ENCODE measurements at regions not wholly inside any gene's neighbourhood (a gene's known extent, or its start where the extent isn't known, plus 50 kb on each side); places are given as distances from the start of the nearest gene placed in this dataset.

DNA sequence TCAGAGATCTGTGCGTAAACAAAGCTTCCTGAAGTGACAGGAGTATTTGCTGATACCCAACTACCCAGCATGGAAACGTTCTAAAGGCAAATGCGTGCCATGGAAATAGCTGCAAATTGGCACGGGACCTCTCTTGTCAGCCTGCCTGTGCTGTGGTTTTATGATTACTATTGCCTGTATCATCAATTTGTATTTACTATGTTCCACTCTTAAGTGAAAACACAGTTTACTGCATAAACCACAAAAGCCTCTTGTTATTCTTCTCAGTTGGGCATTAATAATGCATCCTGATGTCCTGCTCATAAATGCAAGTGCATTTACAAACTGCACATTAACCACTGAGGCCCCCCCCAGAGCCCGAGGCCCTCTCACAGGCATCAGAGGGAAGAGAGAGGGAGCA, 196.6 kb upstream of the SLC35G4 start:
- Histone ChIP-seq H3K27me3 (ENCODE audit: low read length) (no peaks in the 10 kb centered on the region), H2AFZ (ENCODE audit: low read depth, low read length, severe bottlenecking) (no peak overlapping the region), H4K20me1 (ENCODE audit: low read depth, low read length) (no peaks in the 10 kb centered on the region), H3K36me3 (ENCODE audit: low read length) (no peaks in the 10 kb centered on the region), H3K4me2 (ENCODE audit: low read depth, low read length, poor library complexity, severe bottlenecking) (no peak overlapping the region), H3K9me2 (replicated peaks; ENCODE audit: insufficient read depth, low read length) (no peaks in the 10 kb centered on the region), H3F3A (ENCODE audit: insufficient read depth) (no peaks in the 10 kb centered on the region), H3K79me2 (ENCODE audit: insufficient read depth, low read length) (no peaks in the 10 kb centered on the region), H3K27ac (ENCODE audit: low read depth, low read length) (no peak overlapping the region), H3K9me3 (ENCODE audit: insufficient read depth, low read length) (no peaks in the 10 kb centered on the region), H3K9ac (ENCODE audit: low read length) (no peak overlapping the region), H3K4me3 (ENCODE audit: insufficient read depth, low read length, poor library complexity, severe bottlenecking) (no peak overlapping the region)
- TF ChIP-seq EZH2phosphoT487 (conservative IDR thresholded peaks at IDR 0.05; ENCODE audit: low read length) (no peak), CTCF (IDR thresholded peaks at IDR 0.05; ENCODE audit: insufficient read depth, low read length, poor library complexity, severe bottlenecking) (no peak)

GRCh38 chr18:11411048-11411447, 198.3 kb upstream of the SLC35G4 start:
- H3K4me3 ChIP-seq (ENCODE audit: insufficient read depth, low read length, poor library complexity, severe bottlenecking): no peak overlapping the region
- H3K27ac ChIP-seq (ENCODE audit: low read depth, low read length): no peak overlapping the region
- H3K27me3 ChIP-seq (ENCODE audit: low read length): no peaks in the 10 kb centered on the region
- H3K4me2 ChIP-seq (ENCODE audit: low read depth, low read length, poor library complexity, severe bottlenecking): no peak overlapping the region
- no peak for TF ChIP-seq CTCF (IDR thresholded peaks at IDR 0.05; ENCODE audit: insufficient read depth, low read length, poor library complexity, severe bottlenecking)
- no peak for TF ChIP-seq EZH2phosphoT487 (conservative IDR thresholded peaks at IDR 0.05; ENCODE audit: low read length)
- no peaks in the 10 kb centered on the region for H3K9me2 ChIP-seq (replicated peaks; ENCODE audit: insufficient read depth, low read length)
- no peaks in the 10 kb centered on the region for H3F3A ChIP-seq (ENCODE audit: insufficient read depth)
- H3K9ac ChIP-seq (ENCODE audit: low read length): no peak overlapping the region
- no peaks in the 10 kb centered on the region for H3K79me2 ChIP-seq (ENCODE audit: insufficient read depth, low read length)
- no peak overlapping the region for H2AFZ ChIP-seq (ENCODE audit: low read depth, low read length, severe bottlenecking)
- H4K20me1 ChIP-seq (ENCODE audit: low read depth, low read length): no peaks in the 10 kb centered on the region
- no peaks in the 10 kb centered on the region for H3K36me3 ChIP-seq (ENCODE audit: low read length)
- no peaks in the 10 kb centered on the region for H3K9me3 ChIP-seq (ENCODE audit: insufficient read depth, low read length)

DNA sequence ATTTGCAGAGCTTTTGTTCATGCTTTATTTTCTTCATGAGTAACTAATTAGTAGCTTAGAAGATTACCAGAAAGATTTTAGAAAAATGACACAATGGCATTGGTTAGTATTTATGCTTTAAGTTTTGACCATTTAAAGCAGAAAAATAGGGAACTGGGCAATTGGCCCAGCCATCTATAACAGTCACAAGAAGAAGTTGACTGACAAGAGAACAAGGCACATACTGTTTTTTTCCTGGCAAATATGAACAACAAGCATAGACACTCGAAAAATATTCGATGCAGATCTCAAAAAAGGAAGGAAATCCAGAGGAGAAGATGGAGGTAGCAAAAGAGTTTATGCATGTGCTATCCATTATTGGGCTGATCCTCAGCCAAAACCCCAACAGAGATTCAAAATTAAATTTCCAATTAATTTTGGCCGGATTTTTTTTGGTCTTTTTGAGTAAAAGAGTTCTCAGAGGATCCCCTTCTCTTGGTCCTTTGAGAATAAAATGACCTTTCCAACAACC, 200.8 kb upstream of the SLC35G4 start:
- no peaks in the 10 kb centered on the region for H4K20me1 ChIP-seq (ENCODE audit: low read depth, low read length)
- H3K79me2 ChIP-seq (ENCODE audit: insufficient read depth, low read length): no peaks in the 10 kb centered on the region
- no peaks in the 10 kb centered on the region for H3K9me3 ChIP-seq (ENCODE audit: insufficient read depth, low read length)
- H3K9me2 ChIP-seq (replicated peaks; ENCODE audit: insufficient read depth, low read length): no peaks in the 10 kb centered on the region
- no peaks in the 10 kb centered on the region for H3K27me3 ChIP-seq (ENCODE audit: low read length)
- H3K4me2 ChIP-seq (ENCODE audit: low read depth, low read length, poor library complexity, severe bottlenecking): no peak overlapping the region
- TF ChIP-seq EZH2phosphoT487 (conservative IDR thresholded peaks at IDR 0.05; ENCODE audit: low read length) (no peak), CTCF (IDR thresholded peaks at IDR 0.05; ENCODE audit: insufficient read depth, low read length, poor library complexity, severe bottlenecking) (no peak)
- H3K9ac ChIP-seq (ENCODE audit: low read length): no peak overlapping the region
- H3F3A ChIP-seq (ENCODE audit: insufficient read depth): no peaks in the 10 kb centered on the region
- no peak overlapping the region for H3K27ac ChIP-seq (ENCODE audit: low read depth, low read length)
- no peaks in the 10 kb centered on the region for H3K36me3 ChIP-seq (ENCODE audit: low read length)
- no peak overlapping the region for H2AFZ ChIP-seq (ENCODE audit: low read depth, low read length, severe bottlenecking)
- no peak overlapping the region for H3K4me3 ChIP-seq (ENCODE audit: insufficient read depth, low read length, poor library complexity, severe bottlenecking)

All from SU-DHL-6 (cell line).